SU-DHL-6 (cell line): ENCODE measurements at regions not wholly inside any gene's neighbourhood (a gene's known extent, or its start where the extent isn't known, plus 50 kb on each side); places are given as distances from the start of the nearest gene placed in this dataset.

Source experiments
- CTCF ChIP-seq: fragments of 200-600 bp; sonication (generic); IDR thresholded peaks from one replicate; pipeline ENCODE4 v1.5.1; 2017; ENCODE audit warnings: antibody characterized with exemption, mild to moderate bottlenecking, low read length, moderate library complexity; ENCODE audit not compliant: insufficient read depth, poor library complexity, severe bottlenecking
- EZH2phosphoT487 ChIP-seq: fragments of 200-600 bp; sonication (generic), shearing (Covaris generic); conservative IDR thresholded peaks from 2 replicates; pipeline ENCODE4 v1.6.1; 2018; ENCODE audit warnings: mild to moderate bottlenecking, antibody characterized with exemption, low read length, moderate library complexity, mixed read lengths

- no peak for TF ChIP-seq CTCF
- TF ChIP-seq EZH2phosphoT487: no peak
These were observed 349.6 kb downstream of the GPATCH2 start for GRCh38 chr1:217281332-217281731.
